CD4-positive, alpha-beta T cell treated with Interferon gamma for 1 hour (primary cell): ENCODE measurements at regions not wholly inside any gene's neighbourhood (a gene's known extent, or its start where the extent isn't known, plus 50 kb on each side); places are given as distances from the start of the nearest gene placed in this dataset.

Experiments used
- DNase-seq: peaks from one replicate; pipeline ENCODE4 v3.0.0-alpha.2; 2020

- no peak for DNase-seq
These were observed 51.0 kb upstream of the EGFLAM start for GRCh38 chr5:38207343-38207742.

DNA sequence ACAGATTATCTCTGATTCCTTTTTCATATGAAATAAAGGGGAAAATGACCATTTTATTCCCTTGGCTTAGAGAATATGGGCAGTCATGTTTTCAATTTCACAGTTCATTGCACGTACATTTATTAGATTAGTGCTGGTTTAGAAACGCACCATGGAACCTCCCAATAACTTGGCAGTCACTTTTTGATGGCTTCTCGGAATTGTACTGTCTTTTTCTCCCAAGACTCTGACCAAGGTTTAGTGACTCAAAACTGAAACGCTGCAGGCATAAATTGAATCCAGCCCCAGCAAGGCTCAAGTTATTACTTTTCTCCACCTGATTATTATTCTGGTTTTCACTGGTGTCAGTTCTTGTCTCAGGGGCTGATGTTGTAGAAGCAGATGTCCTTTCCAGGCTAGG is 55.6 kb upstream of the EGFLAM start:
- no peak for DNase-seq

- DNase-seq = no peak
These were observed 57.3 kb upstream of the EGFLAM start for GRCh38 chr5:38200872-38201557.

DNA sequence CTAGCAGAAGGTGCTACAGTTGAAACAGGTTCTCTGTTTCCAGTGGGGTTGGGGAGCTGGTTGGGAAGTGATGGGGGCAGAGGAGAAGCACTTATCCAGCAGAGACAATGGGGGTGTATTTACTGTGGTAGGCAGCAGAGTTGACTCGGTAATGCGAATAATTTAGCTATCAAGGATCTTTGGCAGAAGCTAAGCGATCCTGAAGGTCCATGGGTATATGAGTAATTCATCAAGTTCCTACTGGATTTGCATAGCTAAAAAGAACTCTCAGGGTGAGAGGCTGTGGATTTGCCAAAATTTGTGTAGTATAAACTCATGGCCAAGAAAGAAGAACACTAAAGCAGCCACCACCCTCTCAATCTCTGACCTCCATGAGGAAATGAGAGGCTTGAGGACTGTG is 61.2 kb upstream of the EGFLAM start:
- no peak for DNase-seq

- DNase-seq = peak; percentile 19
These were observed 65.3 kb upstream of the EGFLAM start for GRCh38 chr5:38193015-38193581.

DNA sequence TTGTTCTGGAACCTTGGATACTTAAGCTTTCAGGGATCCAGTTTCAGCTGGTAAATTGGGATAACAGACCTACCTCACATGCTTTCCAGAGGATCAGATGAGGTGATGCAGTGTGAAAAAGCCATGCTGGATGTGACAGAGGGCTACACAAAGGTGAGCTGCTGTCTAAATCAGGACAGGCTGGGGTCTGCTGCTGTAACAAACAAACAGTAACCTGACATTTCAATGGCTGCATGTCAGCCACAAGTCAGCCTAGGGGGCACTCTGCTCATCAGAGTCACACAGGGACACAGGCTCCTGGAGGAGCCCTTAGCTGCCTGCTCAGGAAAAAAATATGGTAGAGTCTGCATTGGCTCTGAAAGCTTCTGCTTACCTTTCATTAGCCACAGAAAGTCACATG is 66.7 kb upstream of the EGFLAM start:
- DNase-seq = no peak

GRCh38 chr5:38190111-38190510 is 68.2 kb upstream of the EGFLAM start:
- DNase-seq = no peak

DNA sequence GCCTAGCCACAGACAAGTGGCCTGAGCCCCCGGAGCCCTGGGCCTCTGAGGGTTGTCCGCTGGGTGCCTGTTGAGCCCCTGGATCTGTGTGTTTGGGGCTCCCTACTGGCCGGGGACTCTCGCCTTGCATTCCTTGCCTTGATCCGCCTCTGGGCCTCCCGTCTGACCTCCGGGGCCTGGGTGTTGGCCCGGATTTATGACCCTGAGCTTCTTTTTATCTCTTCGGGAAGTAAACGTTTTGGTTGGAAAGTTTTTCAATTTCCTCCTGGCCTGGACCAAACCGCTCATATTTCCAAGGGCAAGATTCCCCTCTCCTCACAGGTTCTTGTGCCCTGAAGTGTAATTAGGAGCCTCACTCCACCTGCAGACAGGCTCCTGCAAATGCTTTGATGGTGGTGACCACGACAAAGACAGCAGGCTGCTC is 69.3 kb upstream of the EGFLAM start:
- no peak for DNase-seq

- DNase-seq = no peak
These were observed 69.8 kb upstream of the EGFLAM start for GRCh38 chr5:38188591-38188990.

DNA sequence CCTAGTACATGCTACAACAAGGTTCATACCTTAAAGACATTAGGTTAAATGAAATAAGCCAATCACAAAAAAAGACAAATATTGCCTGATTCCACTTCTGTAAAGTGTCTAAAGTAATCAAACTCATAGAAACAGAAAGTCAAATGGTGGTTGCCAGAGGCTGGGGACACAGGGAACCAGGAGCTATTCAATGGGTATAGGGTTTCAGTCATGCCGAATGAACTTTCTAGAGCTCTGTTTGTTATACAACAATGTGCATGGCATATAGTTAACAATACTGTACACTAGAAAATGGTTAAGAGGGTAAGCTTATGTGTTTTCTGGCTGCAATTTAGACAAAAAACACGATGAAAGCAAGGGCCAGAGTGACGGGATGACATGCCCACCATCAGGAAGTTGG is 70.8 kb upstream of the EGFLAM start:
- no peak for DNase-seq

GRCh38 chr5:38184627-38185026 is 73.7 kb upstream of the EGFLAM start:
- no peak for DNase-seq

GRCh38 chr5:38182991-38183390 is 75.4 kb upstream of the EGFLAM start:
- no peak for DNase-seq

DNA sequence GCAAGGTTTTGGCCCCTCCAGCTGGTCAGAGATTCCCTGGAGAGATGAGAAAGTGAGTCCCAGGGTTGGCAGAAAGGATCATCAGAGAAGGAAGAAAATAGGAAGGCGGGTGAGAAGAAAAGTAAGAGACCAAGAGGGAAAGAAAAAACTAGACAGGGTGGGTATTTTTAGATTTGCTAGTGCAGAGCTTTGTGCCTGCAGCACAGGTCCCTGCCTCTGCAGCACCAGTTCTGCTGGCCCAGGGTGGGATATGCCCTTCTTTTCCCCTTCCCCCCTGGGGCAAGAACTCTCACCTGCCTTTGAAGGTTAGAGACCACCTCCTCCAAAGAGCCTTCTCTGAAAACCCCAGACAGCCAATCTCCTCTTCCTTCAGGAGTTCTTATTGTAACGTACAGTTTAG is 90.3 kb upstream of the EGFLAM start:
- no peak for DNase-seq

GRCh38 chr5:38167562-38167996 is 90.8 kb upstream of the EGFLAM start:
- DNase-seq = no peak

- no peak for DNase-seq
These were observed 91.5 kb upstream of the EGFLAM start for GRCh38 chr5:38166832-38167231.

DNA sequence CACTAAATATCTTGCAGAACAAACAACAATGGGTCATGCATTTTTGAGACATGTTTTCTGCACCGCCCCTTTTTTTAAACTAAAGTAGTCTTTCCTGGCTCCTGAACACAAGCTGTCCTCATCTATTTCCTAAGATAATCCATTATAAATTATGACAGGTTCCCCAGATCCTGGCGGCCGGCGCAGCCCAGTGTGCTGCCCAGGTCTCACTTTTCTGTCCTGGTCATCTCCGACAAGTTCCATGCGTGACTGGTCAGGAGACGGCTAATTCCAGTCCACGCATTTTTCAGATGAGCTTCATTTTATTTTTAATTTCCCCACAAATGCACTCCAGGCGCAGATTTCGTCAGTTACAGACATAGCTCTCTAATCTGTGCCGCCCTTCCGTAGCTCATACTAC is 92.9 kb upstream of the EGFLAM start:
- no peak for DNase-seq

- DNase-seq = no peak
These were observed 93.5 kb upstream of the EGFLAM start for GRCh38 chr5:38164776-38165399.

DNA sequence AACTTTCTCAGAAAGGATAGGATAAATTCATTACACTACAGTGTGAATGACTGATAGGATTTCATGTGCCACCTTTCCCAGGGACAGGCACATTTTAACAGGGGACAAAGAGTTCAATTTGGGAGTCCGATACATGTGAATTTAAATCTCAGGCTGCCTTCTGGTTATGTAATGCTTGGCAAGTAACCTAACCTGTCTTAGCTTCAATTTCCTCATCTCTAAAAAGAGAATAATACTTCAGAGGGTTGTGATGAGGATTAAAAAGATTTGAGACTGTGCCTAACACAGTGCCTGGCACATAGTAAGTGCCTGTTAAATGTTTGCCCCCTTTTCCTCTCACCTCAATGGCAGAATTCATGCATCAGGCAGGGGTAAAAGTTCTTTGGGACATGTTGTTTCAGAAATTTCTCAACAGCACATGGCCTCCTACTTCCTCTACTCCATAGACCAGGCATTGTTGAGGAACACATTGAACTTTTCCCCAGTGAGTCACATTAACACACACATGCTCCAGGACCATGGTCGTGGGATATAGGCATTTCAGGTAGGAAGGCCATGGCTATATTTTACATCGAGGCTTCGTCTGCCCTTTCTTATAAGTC is 94.6 kb upstream of the EGFLAM start:
- no peak for DNase-seq

DNA sequence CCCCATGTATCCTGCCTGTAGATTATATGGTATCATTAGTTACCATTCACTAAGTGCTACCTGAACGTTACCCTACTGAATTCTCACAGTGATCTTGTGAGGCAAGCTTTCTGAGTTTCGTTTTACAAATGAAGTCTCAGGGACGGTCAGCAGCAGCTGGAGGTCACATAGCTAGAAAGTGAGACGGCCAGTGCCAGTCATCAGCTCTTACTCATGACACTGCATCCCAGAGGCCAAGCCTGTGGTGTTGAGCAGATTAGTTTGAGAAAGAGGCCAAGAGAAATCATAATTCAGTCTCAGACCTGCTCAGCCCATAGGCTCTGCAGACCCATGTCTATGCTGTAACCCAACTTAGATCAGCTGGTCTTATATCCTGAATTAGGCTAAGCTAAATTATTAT is 95.7 kb upstream of the EGFLAM start:
- DNase-seq = no peak

GRCh38 chr5:38157024-38157423 is 101.3 kb upstream of the EGFLAM start:
- DNase-seq = no peak

GRCh38 chr5:38154615-38155204 is 103.6 kb upstream of the EGFLAM start:
- no peak for DNase-seq

- no peak for DNase-seq
These were observed 106.5 kb upstream of the EGFLAM start for GRCh38 chr5:38151878-38152277.

DNA sequence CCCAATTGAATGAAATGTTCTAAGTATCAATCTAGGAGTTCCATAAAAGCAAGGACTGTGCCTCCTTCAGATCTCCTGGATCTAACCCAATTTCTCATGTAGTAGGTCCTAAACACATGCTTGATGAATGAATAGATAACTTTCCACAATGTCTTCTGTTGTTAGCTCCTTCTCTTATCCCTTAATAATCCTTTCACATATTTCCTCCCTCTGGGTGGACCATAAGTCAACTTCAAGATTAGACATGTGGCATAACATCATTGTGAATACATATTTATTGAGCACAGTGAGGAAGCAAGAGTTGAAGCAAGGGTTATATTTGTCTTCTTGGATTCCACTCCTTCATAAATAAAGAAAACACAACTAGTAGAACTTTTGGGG is 108.6 kb upstream of the EGFLAM start:
- DNase-seq = no peak
